ENCODE measurements at regions not wholly inside any gene's neighbourhood (a gene's known extent, or its start where the extent isn't known, plus 50 kb on each side); places are given as distances from the start of the nearest gene placed in this dataset.

DNA sequence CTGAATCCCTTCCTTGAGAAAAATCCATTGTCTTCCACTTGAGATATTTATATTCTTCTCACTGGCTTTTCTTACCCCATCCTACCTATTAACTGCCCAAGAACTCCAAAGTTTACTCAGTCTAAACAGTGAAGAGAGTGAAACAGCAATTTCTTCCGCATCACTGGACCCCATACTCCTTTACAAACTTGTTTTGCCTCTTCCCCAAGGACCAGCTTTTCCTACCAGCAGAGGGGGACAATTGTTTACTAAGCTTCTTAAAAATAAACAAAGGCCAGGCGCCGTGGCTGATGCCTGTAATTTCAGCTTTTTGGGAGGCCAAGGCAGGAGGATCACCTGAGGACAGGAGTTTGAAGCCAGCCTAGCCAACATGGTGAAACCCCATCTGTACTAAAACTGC, 52.0 kb downstream of the LRATD1 start:
- TF ChIP-seq, protein P1, sequence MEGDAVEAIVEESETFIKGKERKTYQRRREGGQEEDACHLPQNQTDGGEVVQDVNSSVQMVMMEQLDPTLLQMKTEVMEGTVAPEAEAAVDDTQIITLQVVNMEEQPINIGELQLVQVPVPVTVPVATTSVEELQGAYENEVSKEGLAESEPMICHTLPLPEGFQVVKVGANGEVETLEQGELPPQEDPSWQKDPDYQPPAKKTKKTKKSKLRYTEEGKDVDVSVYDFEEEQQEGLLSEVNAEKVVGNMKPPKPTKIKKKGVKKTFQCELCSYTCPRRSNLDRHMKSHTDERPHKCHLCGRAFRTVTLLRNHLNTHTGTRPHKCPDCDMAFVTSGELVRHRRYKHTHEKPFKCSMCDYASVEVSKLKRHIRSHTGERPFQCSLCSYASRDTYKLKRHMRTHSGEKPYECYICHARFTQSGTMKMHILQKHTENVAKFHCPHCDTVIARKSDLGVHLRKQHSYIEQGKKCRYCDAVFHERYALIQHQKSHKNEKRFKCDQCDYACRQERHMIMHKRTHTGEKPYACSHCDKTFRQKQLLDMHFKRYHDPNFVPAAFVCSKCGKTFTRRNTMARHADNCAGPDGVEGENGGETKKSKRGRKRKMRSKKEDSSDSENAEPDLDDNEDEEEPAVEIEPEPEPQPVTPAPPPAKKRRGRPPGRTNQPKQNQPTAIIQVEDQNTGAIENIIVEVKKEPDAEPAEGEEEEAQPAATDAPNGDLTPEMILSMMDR (IDR thresholded peaks at IDR 0.05; ENCODE audit: low read length, missing control alignments): no peak
- no peak overlapping the region for H3K4me3 ChIP-seq (replicated peaks; ENCODE audit: low read depth, low read length)
- no peak for DNase-seq (ENCODE audit: low read depth)

DNA sequence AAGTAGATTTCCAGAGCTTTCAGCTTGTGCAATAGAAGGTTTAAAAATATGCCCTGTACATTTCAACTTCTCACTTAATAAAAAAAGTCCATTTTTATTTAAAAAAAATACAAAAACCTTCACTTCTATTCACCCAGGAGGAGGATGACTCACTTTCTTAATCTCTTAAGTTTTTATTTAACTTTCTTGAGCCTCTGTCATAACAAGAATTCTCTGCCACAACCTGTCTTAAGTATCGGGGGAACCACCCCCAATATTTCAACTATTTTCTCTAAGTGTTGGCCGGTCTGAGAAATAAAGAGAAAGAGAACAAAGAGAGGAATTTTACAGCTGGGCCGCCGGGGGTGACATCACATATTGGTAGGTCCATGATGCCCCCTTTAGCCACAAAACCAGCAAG, 58.4 kb downstream of the LRATD1 start:
- TF ChIP-seq, protein P1 (IDR thresholded peaks at IDR 0.05; ENCODE audit: low read length, missing control alignments): no peak
- no peak overlapping the region for H3K4me3 ChIP-seq (replicated peaks; ENCODE audit: low read depth, low read length)
- DNase-seq (ENCODE audit: low read depth): no peak

- no peak overlapping the region for H3K4me3 ChIP-seq (replicated peaks; ENCODE audit: low read depth, low read length)
- no peak for DNase-seq (ENCODE audit: low read depth)
- TF ChIP-seq, protein P1 (IDR thresholded peaks at IDR 0.05; ENCODE audit: low read length, missing control alignments): no peak
Measured at GRCh38 chr2:14693874-14694273, 61.4 kb downstream of the LRATD1 start.

DNA sequence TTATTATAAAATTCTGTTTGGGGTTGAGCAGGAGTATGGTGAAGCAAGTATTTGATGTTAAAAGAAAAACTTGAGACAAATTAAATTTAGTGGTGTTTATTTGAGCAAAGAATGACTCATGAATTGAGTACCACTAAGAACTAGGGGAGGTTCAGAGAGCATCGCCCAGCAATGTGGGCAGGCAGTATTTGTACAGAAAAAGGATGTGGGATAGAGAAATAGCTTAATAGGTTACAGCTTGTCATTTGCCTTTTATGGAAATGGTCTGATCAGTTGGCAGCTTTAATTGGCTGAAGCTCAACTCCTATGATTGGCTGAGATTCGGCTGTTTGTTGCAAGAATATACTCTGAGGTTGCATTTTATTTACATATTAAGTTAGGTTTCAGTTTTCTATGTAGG, 68.2 kb downstream of the LRATD1 start:
- DNase-seq (ENCODE audit: low read depth): no peak
- TF ChIP-seq, protein P1 (IDR thresholded peaks at IDR 0.05; ENCODE audit: low read length, missing control alignments): no peak
- no peak overlapping the region for H3K4me3 ChIP-seq (replicated peaks; ENCODE audit: low read depth, low read length)

DNA sequence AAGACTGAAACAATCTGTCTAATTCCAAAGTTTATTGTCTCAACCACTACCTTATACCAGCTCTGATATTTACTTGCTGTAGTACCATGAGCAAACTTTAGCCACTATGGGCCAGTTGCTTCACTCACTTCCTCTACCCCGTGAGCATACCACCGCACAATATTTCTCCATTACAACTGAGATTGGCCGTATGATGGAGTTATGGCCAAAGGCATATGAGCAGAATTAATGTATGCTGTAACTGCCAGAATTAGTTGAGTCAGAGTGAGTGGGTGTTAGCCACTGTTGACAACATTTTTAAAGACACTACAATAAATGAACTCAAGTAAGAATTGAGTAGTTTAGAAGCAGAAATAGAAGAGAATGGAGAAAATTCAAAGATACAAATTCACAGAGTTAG, 69.7 kb downstream of the LRATD1 start:
- no peak for DNase-seq (ENCODE audit: low read depth)
- H3K4me3 ChIP-seq (replicated peaks; ENCODE audit: low read depth, low read length): no peak overlapping the region
- TF ChIP-seq, protein P1 (IDR thresholded peaks at IDR 0.05; ENCODE audit: low read length, missing control alignments): no peak

DNA sequence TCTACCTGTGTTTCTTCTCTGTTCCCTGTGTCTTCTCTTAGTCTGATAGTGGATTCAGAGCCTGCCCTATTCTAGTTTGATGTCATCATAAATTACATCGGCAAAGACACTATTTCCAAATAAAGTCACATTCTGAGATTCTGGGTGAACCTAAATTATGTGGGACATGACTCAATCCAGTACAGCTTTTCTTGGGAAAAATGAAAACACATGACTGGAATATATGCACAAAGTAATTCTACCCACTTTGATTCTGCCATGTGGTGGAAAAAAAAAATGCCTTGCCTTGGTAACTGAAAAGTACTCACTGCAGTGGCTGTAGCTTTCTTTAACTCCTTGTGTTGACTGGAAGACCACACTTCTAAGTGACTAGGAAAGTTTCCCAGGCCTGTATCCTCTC, 73.7 kb downstream of the LRATD1 start:
- TF ChIP-seq, protein P1 (IDR thresholded peaks at IDR 0.05; ENCODE audit: low read length, missing control alignments): no peak
- no peak overlapping the region for H3K4me3 ChIP-seq (replicated peaks; ENCODE audit: low read depth, low read length)
- no peak for DNase-seq (ENCODE audit: low read depth)

- H3K4me3 ChIP-seq (replicated peaks; ENCODE audit: low read depth, low read length): no peak overlapping the region
- TF ChIP-seq, protein P1 (IDR thresholded peaks at IDR 0.05; ENCODE audit: low read length, missing control alignments): no peak
- no peak for DNase-seq (ENCODE audit: low read depth)
Measured at GRCh38 chr2:14712111-14712510, 79.6 kb downstream of the LRATD1 start.

Measured in fibroblast of pulmonary artery (primary cell).